ENCODE measurements at regions not wholly inside any gene's neighbourhood (a gene's known extent, or its start where the extent isn't known, plus 50 kb on each side); places are given as distances from the start of the nearest gene placed in this dataset.

GRCh38 chr7:119684763-119685162, 588.2 kb upstream of the KCND2 start:
- ATAC-seq (no peak), DNase-seq (ENCODE audit: low spot score in 2 of 2) (no peak)
- Mint-ChIP-seq H3K27ac (no peak overlapping the region), H3K4me3 (no peak overlapping the region), H3K36me3 (no peaks in the 10 kb centered on the region), H3K9me3 (peaks cover 23% of the 10 kb centered on the region), H3K4me1 (no peaks in the 10 kb centered on the region)

- no peaks in the 10 kb centered on the region for H3K36me3 Mint-ChIP-seq
- H3K9me3 Mint-ChIP-seq: peaks cover 20% of the 10 kb centered on the region
- no peak overlapping the region for H3K27ac Mint-ChIP-seq
- no peak overlapping the region for H3K4me3 Mint-ChIP-seq
- H3K4me1 Mint-ChIP-seq: no peaks in the 10 kb centered on the region
- no peak for ATAC-seq
- no peak for DNase-seq (ENCODE audit: low spot score in 2 of 2)
These were observed 587.1 kb upstream of the KCND2 start for GRCh38 chr7:119685906-119686305.

GRCh38 chr7:119688831-119689230, 584.1 kb upstream of the KCND2 start:
- DNase-seq (ENCODE audit: low spot score in 2 of 2) (no peak), ATAC-seq (no peak)
- H3K27ac Mint-ChIP-seq: no peak overlapping the region
- no peaks in the 10 kb centered on the region for H3K36me3 Mint-ChIP-seq
- no peak overlapping the region for H3K4me3 Mint-ChIP-seq
- H3K4me1 Mint-ChIP-seq: no peaks in the 10 kb centered on the region
- H3K9me3 Mint-ChIP-seq: peaks cover 13% of the 10 kb centered on the region

- H3K36me3 Mint-ChIP-seq: no peaks in the 10 kb centered on the region
- DNase-seq (ENCODE audit: low spot score in 2 of 2): no peak
- no peak for ATAC-seq
- no peak overlapping the region for H3K4me3 Mint-ChIP-seq
- peaks cover 18% of the 10 kb centered on the region for H3K9me3 Mint-ChIP-seq
- H3K27ac Mint-ChIP-seq: no peak overlapping the region
- H3K4me1 Mint-ChIP-seq: no peaks in the 10 kb centered on the region
These were observed 580.4 kb upstream of the KCND2 start for GRCh38 chr7:119692541-119692940.

- H3K9me3 Mint-ChIP-seq: peaks cover 21% of the 10 kb centered on the region
- ATAC-seq (no peak), DNase-seq (ENCODE audit: low spot score in 2 of 2) (no peak)
- no peaks in the 10 kb centered on the region for H3K4me1 Mint-ChIP-seq
- H3K4me3 Mint-ChIP-seq: no peak overlapping the region
- H3K36me3 Mint-ChIP-seq: no peaks in the 10 kb centered on the region
- H3K27ac Mint-ChIP-seq: no peak overlapping the region
These were observed 578.5 kb upstream of the KCND2 start for GRCh38 chr7:119694506-119694905.

- no peak overlapping the region for H3K4me3 Mint-ChIP-seq
- H3K9me3 Mint-ChIP-seq: peaks cover 25% of the 10 kb centered on the region
- ATAC-seq (no peak), DNase-seq (ENCODE audit: low spot score in 2 of 2) (no peak)
- no peaks in the 10 kb centered on the region for H3K4me1 Mint-ChIP-seq
- no peak overlapping the region for H3K27ac Mint-ChIP-seq
- H3K36me3 Mint-ChIP-seq: no peaks in the 10 kb centered on the region
These were observed 576.6 kb upstream of the KCND2 start for GRCh38 chr7:119696336-119696735.

GRCh38 chr7:119703895-119704294, 569.1 kb upstream of the KCND2 start:
- no peaks in the 10 kb centered on the region for H3K36me3 Mint-ChIP-seq
- no peaks in the 10 kb centered on the region for H3K4me1 Mint-ChIP-seq
- peaks cover 12% of the 10 kb centered on the region for H3K9me3 Mint-ChIP-seq
- DNase-seq (ENCODE audit: low spot score in 2 of 2): no peak
- no peak for ATAC-seq
- H3K27ac Mint-ChIP-seq: no peak overlapping the region
- H3K4me3 Mint-ChIP-seq: no peak overlapping the region

GRCh38 chr7:119706608-119707007, 566.4 kb upstream of the KCND2 start:
- H3K4me1 Mint-ChIP-seq: no peaks in the 10 kb centered on the region
- DNase-seq (ENCODE audit: low spot score in 2 of 2) (no peak), ATAC-seq (no peak)
- H3K4me3 Mint-ChIP-seq: no peak overlapping the region
- no peak overlapping the region for H3K27ac Mint-ChIP-seq
- H3K36me3 Mint-ChIP-seq: no peaks in the 10 kb centered on the region
- peaks cover 11% of the 10 kb centered on the region for H3K9me3 Mint-ChIP-seq

GRCh38 chr7:119708891-119709290, 564.1 kb upstream of the KCND2 start:
- H3K27ac Mint-ChIP-seq: no peak overlapping the region
- no peak overlapping the region for H3K4me3 Mint-ChIP-seq
- ATAC-seq (no peak), DNase-seq (ENCODE audit: low spot score in 2 of 2) (no peak)
- no peaks in the 10 kb centered on the region for H3K4me1 Mint-ChIP-seq
- peaks cover 17% of the 10 kb centered on the region for H3K9me3 Mint-ChIP-seq
- H3K36me3 Mint-ChIP-seq: no peaks in the 10 kb centered on the region

GRCh38 chr7:119711104-119711503, 561.9 kb upstream of the KCND2 start:
- Mint-ChIP-seq H3K4me3 (no peak overlapping the region), H3K27ac (no peak overlapping the region), H3K36me3 (no peaks in the 10 kb centered on the region), H3K9me3 (peaks cover 17% of the 10 kb centered on the region), H3K4me1 (no peaks in the 10 kb centered on the region)
- DNase-seq (ENCODE audit: low spot score in 2 of 2): no peak
- no peak for ATAC-seq

GRCh38 chr7:119712886-119713462, 560.0 kb upstream of the KCND2 start:
- ATAC-seq: no peak

GRCh38 chr7:119713606-119714005, 559.4 kb upstream of the KCND2 start:
- Mint-ChIP-seq H3K36me3 (no peaks in the 10 kb centered on the region), H3K27ac (no peak overlapping the region), H3K4me1 (no peaks in the 10 kb centered on the region), H3K4me3 (no peak overlapping the region), H3K9me3 (peaks cover 17% of the 10 kb centered on the region)
- ATAC-seq: no peak
- DNase-seq (ENCODE audit: low spot score in 2 of 2): no peak

More at GRCh38 chr7:119712886-119713462, 560.0 kb upstream of the KCND2 start:
- Mint-ChIP-seq H3K27ac (no peak overlapping the region), H3K4me1 (no peaks in the 10 kb centered on the region), H3K36me3 (no peaks in the 10 kb centered on the region), H3K9me3 (peaks cover 17% of the 10 kb centered on the region), H3K4me3 (no peak overlapping the region)
- no peak for DNase-seq (ENCODE audit: low spot score in 2 of 2)

GRCh38 chr7:119720541-119720940, 552.4 kb upstream of the KCND2 start:
- ATAC-seq (no peak), DNase-seq (ENCODE audit: low spot score in 2 of 2) (no peak)
- H3K4me3 Mint-ChIP-seq: no peak overlapping the region
- no peak overlapping the region for H3K27ac Mint-ChIP-seq
- H3K36me3 Mint-ChIP-seq: no peaks in the 10 kb centered on the region
- no peaks in the 10 kb centered on the region for H3K4me1 Mint-ChIP-seq
- H3K9me3 Mint-ChIP-seq: peaks cover 6% of the 10 kb centered on the region

GRCh38 chr7:119724041-119724792, 548.8 kb upstream of the KCND2 start:
- Mint-ChIP-seq H3K27ac (no peak overlapping the region), H3K4me1 (no peaks in the 10 kb centered on the region), H3K9me3 (peaks cover 8% of the 10 kb centered on the region), H3K4me3 (no peak overlapping the region), H3K36me3 (no peaks in the 10 kb centered on the region)
- ATAC-seq: no peak
- no peak for DNase-seq (ENCODE audit: low spot score in 2 of 2)

GRCh38 chr7:119733127-119733879, 539.7 kb upstream of the KCND2 start:
- H3K4me3 Mint-ChIP-seq: no peak overlapping the region
- ATAC-seq (no peak), DNase-seq (ENCODE audit: low spot score in 2 of 2) (no peak)
- H3K9me3 Mint-ChIP-seq: peaks cover 12% of the 10 kb centered on the region
- H3K4me1 Mint-ChIP-seq: no peaks in the 10 kb centered on the region
- H3K27ac Mint-ChIP-seq: no peak overlapping the region
- no peaks in the 10 kb centered on the region for H3K36me3 Mint-ChIP-seq

GRCh38 chr7:119737390-119737789, 535.6 kb upstream of the KCND2 start:
- ATAC-seq (no peak), DNase-seq (ENCODE audit: low spot score in 2 of 2) (no peak)
- Mint-ChIP-seq H3K4me1 (no peaks in the 10 kb centered on the region), H3K36me3 (no peaks in the 10 kb centered on the region), H3K27ac (no peak overlapping the region), H3K9me3 (peaks cover 11% of the 10 kb centered on the region), H3K4me3 (no peak overlapping the region)
